H9 (cell line): ENCODE measurements at regions not wholly inside any gene's neighbourhood (a gene's known extent, or its start where the extent isn't known, plus 50 kb on each side); places are given as distances from the start of the nearest gene placed in this dataset.
A peak's percentile ranks its signal among the peaks of the same experiment; 100 is the strongest.

Experiments
- DNase-seq: peaks from one replicate; pipeline ENCODE4 v3.0.0-alpha.2; 2017
- H2AFZ ChIP-seq: one replicate; pipeline ENCODE4 v1.6.1; 2013; ENCODE audit warnings: mild to moderate bottlenecking, low read length, control low read depth, moderate library complexity
- H2AK5ac ChIP-seq: 2 replicates; pipeline ENCODE4 v1.6.1; 2013; ENCODE audit warnings: low read length, control low read depth, mixed read lengths; ENCODE audit not compliant: insufficient read length
- H2BK120ac ChIP-seq: one replicate; pipeline ENCODE4 v1.6.1; 2013; ENCODE audit warnings: low read depth, mild to moderate bottlenecking, low read length, control low read depth, inconsistent platforms; ENCODE audit not compliant: poor library complexity, severe bottlenecking
- H2BK12ac ChIP-seq: 2 replicates; pipeline ENCODE4 v1.6.1; 2013; ENCODE audit warnings: low read length, control low read depth, mixed read lengths, low read depth; ENCODE audit not compliant: insufficient read length
- H2BK15ac ChIP-seq: 2 replicates; pipeline ENCODE4 v1.6.1; 2013; ENCODE audit warnings: low read depth, low read length, control low read depth
- H2BK20ac ChIP-seq: one replicate; pipeline ENCODE4 v1.6.1; 2013; ENCODE audit warnings: low read depth, mild to moderate bottlenecking, low read length, control low read depth, inconsistent platforms; ENCODE audit not compliant: poor library complexity, severe bottlenecking
- H2BK5ac ChIP-seq: 2 replicates; pipeline ENCODE4 v1.6.1; 2013; ENCODE audit warnings: low read length, control low read depth, mixed read lengths; ENCODE audit not compliant: insufficient read length
- H3K14ac ChIP-seq: 2 replicates; pipeline ENCODE4 v1.6.1; 2013; ENCODE audit warnings: low read length, control low read depth; ENCODE audit not compliant: insufficient read depth
- H3K18ac ChIP-seq: 2 replicates; pipeline ENCODE4 v1.6.1; 2013; ENCODE audit warnings: low read depth, mild to moderate bottlenecking, mixed read lengths, low read length, control low read depth; ENCODE audit not compliant: insufficient read length
- H3K23ac ChIP-seq: 2 replicates; pipeline ENCODE4 v1.6.1; 2013; ENCODE audit warnings: low read length, control low read depth, mixed read lengths, low read depth; ENCODE audit not compliant: insufficient read length
- H3K23me2 ChIP-seq: 2 replicates; pipeline ENCODE4 v1.6.1; 2013; ENCODE audit warnings: low read depth, mild to moderate bottlenecking, mixed read lengths, low read length, control low read depth; ENCODE audit not compliant: insufficient read length, poor library complexity, severe bottlenecking
- H3K27ac ChIP-seq: 2 replicates; pipeline ENCODE4 v1.5.1; 2013; ENCODE audit warnings: low read length, control low read depth, mixed read lengths, low read depth; ENCODE audit not compliant: insufficient read length
- H3K27me3 ChIP-seq: 2 replicates; pipeline ENCODE4 v1.6.1; 2013; ENCODE audit warnings: low read length, control low read depth, inconsistent platforms; ENCODE audit not compliant: insufficient read depth
- H3K4ac ChIP-seq: 2 replicates; pipeline ENCODE4 v1.6.1; 2013; ENCODE audit warnings: low read depth, mild to moderate bottlenecking, control low read depth, inconsistent platforms, low read length, moderate library complexity
- H3K4me1 ChIP-seq: 2 replicates; pipeline ENCODE4 v1.6.1; 2013; ENCODE audit warnings: low read length, control low read depth, inconsistent platforms; ENCODE audit not compliant: insufficient read depth
- H3K4me2 ChIP-seq: 2 replicates; pipeline ENCODE4 v1.6.1; 2013; ENCODE audit warnings: low read length, control low read depth, mixed read lengths; ENCODE audit not compliant: insufficient read length, insufficient read depth
- H3K56ac ChIP-seq: 2 replicates; pipeline ENCODE4 v1.6.1; 2013; ENCODE audit warnings: low read depth, mild to moderate bottlenecking, mixed read lengths, low read length, control low read depth; ENCODE audit not compliant: insufficient read length
- H3K79me1 ChIP-seq: 2 replicates; pipeline ENCODE4 v1.6.1; 2013; ENCODE audit warnings: low read depth, mild to moderate bottlenecking, moderate library complexity, low read length, control low read depth, inconsistent platforms; ENCODE audit not compliant: insufficient read depth, poor library complexity, severe bottlenecking
- H3K79me2 ChIP-seq: 2 replicates; pipeline ENCODE4 v1.6.1; 2013; ENCODE audit warnings: low read length, control low read depth, inconsistent platforms; ENCODE audit not compliant: insufficient read depth
- H3K9ac ChIP-seq: 2 replicates; pipeline ENCODE4 v1.6.1; 2013; ENCODE audit warnings: low read length, control low read depth, mixed read lengths; ENCODE audit not compliant: insufficient read length; ENCODE audit errors: extremely low read depth
- H3K9me3 ChIP-seq: one replicate; pipeline ENCODE4 v1.6.1; 2013; ENCODE audit warnings: low read depth, low read length, inconsistent platforms; ENCODE audit not compliant: control insufficient read depth
- H3T11ph ChIP-seq: one replicate; pipeline ENCODE4 v1.6.1; 2013; ENCODE audit warnings: mild to moderate bottlenecking, low read length, control low read depth, inconsistent platforms
- H4K20me1 ChIP-seq: one replicate; pipeline ENCODE4 v1.6.1; 2013; ENCODE audit not compliant: control insufficient read depth, insufficient read length, insufficient read depth
- H4K5ac ChIP-seq: 2 replicates; pipeline ENCODE4 v1.6.1; 2013; ENCODE audit warnings: low read depth, mild to moderate bottlenecking, mixed read lengths, low read length, control low read depth; ENCODE audit not compliant: insufficient read length
- H4K8ac ChIP-seq: replicated peaks from 2 replicates; pipeline ENCODE4 v1.6.1; 2013; ENCODE audit warnings: low read length, control low read depth, mixed read lengths, low read depth; ENCODE audit not compliant: insufficient read length
- H4K91ac ChIP-seq: 2 replicates; pipeline ENCODE4 v1.6.1; 2013; ENCODE audit warnings: low read depth, mild to moderate bottlenecking, moderate library complexity, mixed read lengths, low read length, control low read depth; ENCODE audit not compliant: insufficient read length
- H3K27ac Mint-ChIP-seq, 3 experiments: 2 replicates in 2 of 3; 3 replicates in 1 of 3; pipeline ENCODE4 v1.8.0; 2020 to 2021; ENCODE audit warnings: mixed read lengths in 3 of 3, mild to moderate bottlenecking in 1 of 3, moderate library complexity in 1 of 3
- H3K27me3 Mint-ChIP-seq: 2 replicates; pipeline ENCODE4 v1.8.0; 2021; ENCODE audit warnings: low read depth, mild to moderate bottlenecking, moderate library complexity, mixed read lengths
- H3K36me3 Mint-ChIP-seq, 3 experiments: 2 replicates in 2 of 3; 3 replicates in 1 of 3; pipeline ENCODE4 v1.8.0; 2020 to 2021; ENCODE audit warnings: low read depth in 3 of 3, mixed read lengths in 3 of 3; ENCODE audit not compliant: insufficient read depth in 1 of 3
- H3K4me1 Mint-ChIP-seq, 2 experiments: 2 replicates each; pipeline ENCODE4 v1.8.0; 2020; ENCODE audit warnings: mixed read lengths in 2 of 2
- H3K4me3 Mint-ChIP-seq, 2 experiments: 2 replicates in 1 of 2; 3 replicates in 1 of 2; pipeline ENCODE4 v1.8.0; 2020 to 2021; ENCODE audit warnings: mild to moderate bottlenecking in 2 of 2, mixed read lengths in 2 of 2, moderate library complexity in 1 of 2
- H3K9me3 Mint-ChIP-seq, 2 experiments: 2 replicates in 1 of 2; 3 replicates in 1 of 2; pipeline ENCODE4 v1.8.0; 2020; ENCODE audit warnings: mild to moderate bottlenecking in 2 of 2, mixed read lengths in 2 of 2, moderate library complexity in 1 of 2
- WGBS: extraction: QIAGEN DNeasy Blood & Tissue Kit; methylation state at CpG from one replicate; pipeline ENCODE4 v1.1.7; 2013; ENCODE audit warnings: missing lambda C conversion rate, low lambda C conversion rate, mixed read lengths; ENCODE audit not compliant: insufficient read length; ENCODE audit errors: extremely low coverage; 5-methylcytosine and 5-hydroxymethylcytosine counted together
- TF ChIP-seq, protein P1 (sequence below): fragments of 200-600 bp; sonication (generic); conservative IDR thresholded peaks from 3 replicates; pipeline ENCODE4 v1.8.0; 2021; ENCODE audit warnings: antibody characterized with exemption, mild to moderate bottlenecking

DNA sequence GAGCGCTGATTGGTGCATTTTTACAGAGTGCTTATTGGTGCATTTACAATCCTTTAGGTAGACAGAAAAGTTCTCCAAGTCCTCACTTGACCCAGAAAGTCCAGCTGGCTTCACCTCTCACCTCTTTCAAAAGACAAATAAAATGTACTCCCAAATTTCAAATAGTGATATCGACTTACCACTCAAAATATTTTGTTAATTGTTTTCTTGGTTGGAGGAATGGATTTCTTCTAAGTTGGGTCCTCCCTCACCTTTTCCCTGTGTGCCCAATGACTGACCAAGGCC lies 338.4 kb upstream of the KLF3 start:
- no peaks in the 10 kb centered on the region for H3K23me2 ChIP-seq
- H3K79me2 ChIP-seq: no peaks in the 10 kb centered on the region
- no peak overlapping the region for H4K8ac ChIP-seq

More for the DNA sequence above, 338.4 kb upstream of the KLF3 start:
- H2AFZ ChIP-seq: no peak overlapping the region
- peaks cover 10 to 14% of the 10 kb centered on the region in 2 experiments for H3K4me1 Mint-ChIP-seq
- no peak overlapping the region for H3K56ac ChIP-seq
- H3K9me3 Mint-ChIP-seq: peaks cover 0 to 11% of the 10 kb centered on the region in 2 experiments; a peak in 4 of 5 replicates
- H3K9ac ChIP-seq: no peak overlapping the region
- H4K5ac ChIP-seq: no peak overlapping the region
- H3T11ph ChIP-seq: no peak overlapping the region
- no peak overlapping the region for H3K14ac ChIP-seq
- H3K4me3 Mint-ChIP-seq: no peak overlapping the region
- no peak overlapping the region for H2BK20ac ChIP-seq
- no peak overlapping the region for H3K23ac ChIP-seq
- no CpG with 5 or more reads among the region's 2 CpGs for WGBS
- H4K91ac ChIP-seq: no peak overlapping the region
- no peak for DNase-seq
- H3K4me1 ChIP-seq: no peaks in the 10 kb centered on the region
- TF ChIP-seq, protein P1, sequence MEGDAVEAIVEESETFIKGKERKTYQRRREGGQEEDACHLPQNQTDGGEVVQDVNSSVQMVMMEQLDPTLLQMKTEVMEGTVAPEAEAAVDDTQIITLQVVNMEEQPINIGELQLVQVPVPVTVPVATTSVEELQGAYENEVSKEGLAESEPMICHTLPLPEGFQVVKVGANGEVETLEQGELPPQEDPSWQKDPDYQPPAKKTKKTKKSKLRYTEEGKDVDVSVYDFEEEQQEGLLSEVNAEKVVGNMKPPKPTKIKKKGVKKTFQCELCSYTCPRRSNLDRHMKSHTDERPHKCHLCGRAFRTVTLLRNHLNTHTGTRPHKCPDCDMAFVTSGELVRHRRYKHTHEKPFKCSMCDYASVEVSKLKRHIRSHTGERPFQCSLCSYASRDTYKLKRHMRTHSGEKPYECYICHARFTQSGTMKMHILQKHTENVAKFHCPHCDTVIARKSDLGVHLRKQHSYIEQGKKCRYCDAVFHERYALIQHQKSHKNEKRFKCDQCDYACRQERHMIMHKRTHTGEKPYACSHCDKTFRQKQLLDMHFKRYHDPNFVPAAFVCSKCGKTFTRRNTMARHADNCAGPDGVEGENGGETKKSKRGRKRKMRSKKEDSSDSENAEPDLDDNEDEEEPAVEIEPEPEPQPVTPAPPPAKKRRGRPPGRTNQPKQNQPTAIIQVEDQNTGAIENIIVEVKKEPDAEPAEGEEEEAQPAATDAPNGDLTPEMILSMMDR: no peak
- no peak overlapping the region for H2BK120ac ChIP-seq
- no peaks in the 10 kb centered on the region for H3K79me1 ChIP-seq
- H3K36me3 Mint-ChIP-seq: no peaks in the 10 kb centered on the region; a peak in 1 of 7 replicates
- H3K4me2 ChIP-seq: no peak overlapping the region
- H3K27me3 ChIP-seq: no peaks in the 10 kb centered on the region
- no peak overlapping the region for H2BK5ac ChIP-seq
- peak overlapping the region in 1 of 3 experiments; percentile 25; a peak in 1 of 7 replicates for H3K27ac Mint-ChIP-seq
- no peak overlapping the region for H3K4ac ChIP-seq
- no peak overlapping the region for H3K27ac ChIP-seq
- H3K18ac ChIP-seq: no peak overlapping the region
- H2BK15ac ChIP-seq: no peak overlapping the region
- no peak overlapping the region for H2AK5ac ChIP-seq
- no peak overlapping the region for H2BK12ac ChIP-seq
- H4K20me1 ChIP-seq: no peaks in the 10 kb centered on the region
- no peaks in the 10 kb centered on the region; the same call in none of the 2 replicates for H3K27me3 Mint-ChIP-seq
- no peaks in the 10 kb centered on the region for H3K9me3 ChIP-seq
